Right lobe of liver (tissue), 6 donors: ENCODE measurements at regions not wholly inside any gene's neighbourhood (a gene's known extent, or its start where the extent isn't known, plus 50 kb on each side); places are given as distances from the start of the nearest gene placed in this dataset.

Source experiments
- ATAC-seq, 4 donors: fragments of 200-7000 bp; cut with Tn5 transposase; one replicate each; pipeline ENCODE4 v1.9.1; 2020; ENCODE audit warnings: mild to moderate bottlenecking in 4 of 4, moderate library complexity in 4 of 4
- DNase-seq, 3 donors: peaks; one replicate each; pipeline ENCODE4 v3.0.0-alpha.2; 2020
- H3K27ac ChIP-seq, 3 donors: fragments of 200-600 bp; one replicate each; pipeline ENCODE4 v1.8.0; 2022
- H3K27me3 ChIP-seq, 2 donors: fragments of 200-600 bp; one replicate each; pipeline ENCODE4 v1.8.0; 2022
- H3K36me3 ChIP-seq, 4 donors: fragments of 200-600 bp; sonication (generic) in 1 of 4; one replicate each; pipeline versions ENCODE4 v1.5.1 to v1.8.0; 2017 to 2022; ENCODE audit warnings: control low read depth in 1 of 4
- H3K4me1 ChIP-seq, 4 donors: fragments of 200-600 bp; sonication (generic) in 1 of 4; one replicate each; pipeline versions ENCODE4 v1.5.1 to v1.8.0; 2017 to 2022; ENCODE audit warnings: control low read depth in 1 of 4
- H3K4me3 ChIP-seq, 3 donors: fragments of 200-600 bp; one replicate each; pipeline ENCODE4 v1.8.0; 2022
- H3K9me3 ChIP-seq, 4 donors: fragments of 200-600 bp; sonication (generic) in 1 of 4; one replicate each; pipeline versions ENCODE4 v1.5.1 to v1.8.0; 2017 to 2022; ENCODE audit warnings: control low read depth in 1 of 4
- POLR2A ChIP-seq: fragments of 450-650 bp; IDR thresholded peaks from one replicate; pipeline ENCODE4 v1.6.1; 2017; ENCODE audit warnings: antibody characterized with exemption, mild to moderate bottlenecking
- WGBS: methylation state at CpG from one replicate; pipeline ENCODE4 v1.1.6; 2018; ENCODE audit warnings: low coverage, low lambda C conversion rate; ENCODE audit not compliant: insufficient coverage; ENCODE audit errors: missing lambda C conversion rate; 5-methylcytosine and 5-hydroxymethylcytosine counted together
- intact Hi-C, 2 donors: fragments of 100-400 bp; cut with DNase I; formaldehyde crosslinking; loops; one replicate each; pipeline versions ENCODE4 v1.11.2 to v1.14.1; 2022
- TF ChIP-seq, protein P1 (sequence below), 4 donors: fragments of 200-600 bp in 3 of 4; fragments of 450-650 bp in 1 of 4; IDR thresholded peaks; one replicate each; pipeline versions ENCODE4 v1.5.1 to v1.8.0; 2016 to 2022; ENCODE audit warnings: antibody characterized with exemption in 4 of 4, mild to moderate bottlenecking in 2 of 4
- donor health status: DM: no; HTN: yes; CAD: no.
- donor health status: DM: no; HTN: no; CAD: no.
- donor health status: DM: no; HTN: no; CAD: no.
- donor health status: DM: no; HTN: yes; CAD: no.
- donor health status: DM: no; HTN: yes; CAD: no.

GRCh38 chr1:105419030-105419429 is 1637.4 kb upstream of the PRMT6 start:
- 30% methylated on average over 1 of the region's 1 CpG for WGBS
- H3K27me3 ChIP-seq: no peaks in the 10 kb centered on the region
- intact Hi-C loops: no loop called here
- ATAC-seq (no peak), DNase-seq (no peak)
- TF ChIP-seq POLR2A: no peak
- TF ChIP-seq, protein P1, sequence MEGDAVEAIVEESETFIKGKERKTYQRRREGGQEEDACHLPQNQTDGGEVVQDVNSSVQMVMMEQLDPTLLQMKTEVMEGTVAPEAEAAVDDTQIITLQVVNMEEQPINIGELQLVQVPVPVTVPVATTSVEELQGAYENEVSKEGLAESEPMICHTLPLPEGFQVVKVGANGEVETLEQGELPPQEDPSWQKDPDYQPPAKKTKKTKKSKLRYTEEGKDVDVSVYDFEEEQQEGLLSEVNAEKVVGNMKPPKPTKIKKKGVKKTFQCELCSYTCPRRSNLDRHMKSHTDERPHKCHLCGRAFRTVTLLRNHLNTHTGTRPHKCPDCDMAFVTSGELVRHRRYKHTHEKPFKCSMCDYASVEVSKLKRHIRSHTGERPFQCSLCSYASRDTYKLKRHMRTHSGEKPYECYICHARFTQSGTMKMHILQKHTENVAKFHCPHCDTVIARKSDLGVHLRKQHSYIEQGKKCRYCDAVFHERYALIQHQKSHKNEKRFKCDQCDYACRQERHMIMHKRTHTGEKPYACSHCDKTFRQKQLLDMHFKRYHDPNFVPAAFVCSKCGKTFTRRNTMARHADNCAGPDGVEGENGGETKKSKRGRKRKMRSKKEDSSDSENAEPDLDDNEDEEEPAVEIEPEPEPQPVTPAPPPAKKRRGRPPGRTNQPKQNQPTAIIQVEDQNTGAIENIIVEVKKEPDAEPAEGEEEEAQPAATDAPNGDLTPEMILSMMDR (IDR thresholded peaks at IDR 0.05): no peak
- no peaks in the 10 kb centered on the region for H3K9me3 ChIP-seq
- no peak overlapping the region for H3K4me3 ChIP-seq
- H3K27ac ChIP-seq: no peak overlapping the region
- H3K4me1 ChIP-seq: no peaks in the 10 kb centered on the region
- H3K36me3 ChIP-seq: no peaks in the 10 kb centered on the region

- ATAC-seq (no peak), DNase-seq (no peak)
- H3K36me3 ChIP-seq: no peaks in the 10 kb centered on the region
- intact Hi-C loops: no loop called here
- 30% methylated on average over 2 of the region's 2 CpGs for WGBS
- no peaks in the 10 kb centered on the region for H3K9me3 ChIP-seq
- no peak overlapping the region for H3K4me3 ChIP-seq
- no peak overlapping the region for H3K27ac ChIP-seq
- TF ChIP-seq, protein P1 (IDR thresholded peaks at IDR 0.05): no peak
- TF ChIP-seq POLR2A: no peak
- no peaks in the 10 kb centered on the region for H3K4me1 ChIP-seq
- H3K27me3 ChIP-seq: no peaks in the 10 kb centered on the region
Measured at GRCh38 chr1:105427543-105427942, 1628.9 kb upstream of the PRMT6 start.

- no peak overlapping the region for H3K27ac ChIP-seq
- no peaks in the 10 kb centered on the region for H3K4me1 ChIP-seq
- intact Hi-C loops: no loop called here
- H3K9me3 ChIP-seq: no peaks in the 10 kb centered on the region
- 59% methylated on average over 5 of the region's 7 CpGs for WGBS
- no peaks in the 10 kb centered on the region for H3K27me3 ChIP-seq
- TF ChIP-seq, protein P1 (IDR thresholded peaks at IDR 0.05): no peak
- no peak for TF ChIP-seq POLR2A
- peak in 1 of 3 donors; percentile 29 for DNase-seq
- peak in 1 of 4 donors; percentile 29 for ATAC-seq
- no peak overlapping the region for H3K4me3 ChIP-seq
- H3K36me3 ChIP-seq: no peaks in the 10 kb centered on the region
Measured at GRCh38 chr1:105436589-105437259, 1619.8 kb upstream of the PRMT6 start.

GRCh38 chr1:105437847-105438246 is 1618.6 kb upstream of the PRMT6 start:
- H3K27ac ChIP-seq: no peak overlapping the region
- TF ChIP-seq, protein P1 (IDR thresholded peaks at IDR 0.05): no peak
- no peak for TF ChIP-seq POLR2A
- ATAC-seq (no peak), DNase-seq (no peak)
- WGBS: no CpG with 5 or more reads among the region's 1 CpG
- H3K36me3 ChIP-seq: no peaks in the 10 kb centered on the region
- H3K9me3 ChIP-seq: no peaks in the 10 kb centered on the region
- no peaks in the 10 kb centered on the region for H3K27me3 ChIP-seq
- no peaks in the 10 kb centered on the region for H3K4me1 ChIP-seq
- H3K4me3 ChIP-seq: no peak overlapping the region
- intact Hi-C loops: no loop called here

DNA sequence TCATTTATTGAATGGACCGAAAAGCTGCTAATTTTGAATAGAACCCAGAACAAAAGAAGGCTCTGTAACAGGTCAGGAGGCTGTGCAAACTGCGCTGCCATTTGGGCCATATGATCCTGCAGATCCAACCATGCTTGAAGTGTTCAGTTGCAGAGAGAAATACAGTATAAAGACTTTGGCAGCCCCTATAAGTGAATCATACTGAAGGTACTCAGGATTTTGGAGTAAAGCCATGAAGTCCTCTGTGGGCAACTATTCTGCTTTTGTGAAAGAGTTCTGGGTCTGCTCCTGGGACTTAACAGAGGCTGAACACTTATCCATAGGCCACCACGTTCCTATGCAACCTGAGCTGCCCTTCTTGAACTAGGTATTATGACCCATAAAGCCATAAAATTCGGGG is 1613.6 kb upstream of the PRMT6 start:
- no peaks in the 10 kb centered on the region for H3K4me1 ChIP-seq
- DNase-seq (no peak), ATAC-seq (no peak)
- 36% methylated on average over 3 of the region's 4 CpGs for WGBS
- H3K36me3 ChIP-seq: no peaks in the 10 kb centered on the region
- H3K27ac ChIP-seq: no peak overlapping the region
- TF ChIP-seq, protein P1 (IDR thresholded peaks at IDR 0.05): no peak
- no peak for TF ChIP-seq POLR2A
- H3K27me3 ChIP-seq: no peaks in the 10 kb centered on the region
- no peaks in the 10 kb centered on the region for H3K9me3 ChIP-seq
- intact Hi-C loops: no loop called here
- no peak overlapping the region for H3K4me3 ChIP-seq
